H1 (cell line): ENCODE measurements at regions not wholly inside any gene's neighbourhood (a gene's known extent, or its start where the extent isn't known, plus 50 kb on each side); places are given as distances from the start of the nearest gene placed in this dataset.

Experiments
- CTCF ChIA-PET: fragments of 300-600 bp; sonication (Branson Sonifier 250); formaldehyde crosslinking; loops from one replicate; lab custom pipeline; 2021; ENCODE audit not compliant: partially characterized antibody; lab: Charles Lee
- POLR2A ChIA-PET: fragments of 300-600 bp; sonication (Branson Sonifier 250); formaldehyde crosslinking; loops from one replicate; lab custom pipeline; 2021; ENCODE audit warnings: inconsistent platforms; ENCODE audit not compliant: partially characterized antibody; lab: Charles Lee
- DNase-seq, 2 experiments: peaks; one replicate each; pipeline versions ENCODE4 v3.0.0 to v3.0.0-alpha.2; 2010 to 2022; ENCODE audit warnings: low spot score in 2 of 2, low read depth in 1 of 2, mixed read lengths in 1 of 2
- FAIRE-seq: peaks from 2 replicates; lab custom pipeline; 2011; peaks lifted over from hg19 to GRCh38; lab: Jason Lieb, UNC
- H2AFZ ChIP-seq: 2 replicates; pipeline ENCODE4 v1.8.1; 2012; ENCODE audit warnings: low read length, inconsistent platforms
- H2AK5ac ChIP-seq: 2 replicates; pipeline ENCODE4 v1.6.1; 2013; ENCODE audit warnings: low read depth, low read length
- H2BK120ac ChIP-seq: replicated peaks from 2 replicates; pipeline ENCODE3; 2013; ENCODE audit warnings: low read depth, low read length, inconsistent platforms
- H2BK12ac ChIP-seq: 2 replicates; pipeline ENCODE4 v1.6.1; 2013; ENCODE audit warnings: low read depth, low read length
- H2BK15ac ChIP-seq: 2 replicates; pipeline ENCODE4 v1.6.1; 2013; ENCODE audit warnings: low read length
- H2BK20ac ChIP-seq: 2 replicates; pipeline ENCODE4 v1.6.1; 2013; ENCODE audit warnings: low read length
- H2BK5ac ChIP-seq: 2 replicates; pipeline ENCODE4 v1.6.1; 2013; ENCODE audit warnings: low read depth, low read length
- H3K14ac ChIP-seq: 2 replicates; pipeline ENCODE4 v1.6.1; 2013; ENCODE audit warnings: inconsistent platforms; ENCODE audit not compliant: insufficient read length
- H3K18ac ChIP-seq: 2 replicates; pipeline ENCODE4 v1.6.1; 2013; ENCODE audit warnings: low read length; ENCODE audit errors: extremely low read depth
- H3K23ac ChIP-seq: 2 replicates; pipeline ENCODE4 v1.6.1; 2013; ENCODE audit warnings: inconsistent platforms; ENCODE audit not compliant: insufficient read length
- H3K23me2 ChIP-seq: 2 replicates; pipeline ENCODE4 v1.6.1; 2013; ENCODE audit warnings: low read depth, low read length
- H3K27ac ChIP-seq: 2 replicates; pipeline ENCODE4 v1.6.1; 2011; ENCODE audit warnings: low read depth, low read length, inconsistent platforms
- H3K27me3 ChIP-seq, 4 experiments: replicated peaks in 1 of 4; 1 replicate in 1 of 4; 2 replicates in 3 of 4; pipeline versions ENCODE4 v1.6.1 to v1.8.1; 2011 to 2013; ENCODE audit warnings: low read length in 3 of 4, mild to moderate bottlenecking in 3 of 4, inconsistent platforms in 2 of 4, mixed read lengths in 2 of 4, moderate library complexity in 1 of 4; ENCODE audit not compliant: control insufficient read depth in 3 of 4, insufficient read depth in 3 of 4; ENCODE audit errors: extremely low read depth in 1 of 4
- H3K36me3 ChIP-seq, 4 experiments: 2 replicates each; pipeline versions ENCODE4 v1.6.1 to v1.8.1; 2011 to 2013; ENCODE audit warnings: mild to moderate bottlenecking in 4 of 4, low read length in 3 of 4, moderate library complexity in 2 of 4, control low read depth in 1 of 4, inconsistent platforms in 1 of 4; ENCODE audit not compliant: insufficient read depth in 4 of 4, control insufficient read depth in 2 of 4
- H3K4ac ChIP-seq: replicated peaks from 2 replicates; pipeline ENCODE3; 2013; ENCODE audit warnings: low read length, low read depth, mixed read lengths, inconsistent platforms; ENCODE audit not compliant: insufficient read length
- H3K4me1 ChIP-seq, 4 experiments: replicated peaks in 1 of 4; 1 replicate in 1 of 4; 2 replicates in 3 of 4; pipeline versions ENCODE4 v1.6.1 to v1.8.1; 2011 to 2013; ENCODE audit warnings: low read length in 3 of 4, inconsistent platforms in 2 of 4, mixed read lengths in 1 of 4; ENCODE audit not compliant: insufficient read depth in 4 of 4, control insufficient read depth in 3 of 4
- H3K4me2 ChIP-seq, 2 experiments: 2 replicates each; pipeline versions ENCODE4 v1.6.1 to v1.8.1; 2011 to 2013; ENCODE audit warnings: low read depth in 2 of 2, low read length in 2 of 2, control low read depth in 1 of 2, inconsistent platforms in 1 of 2, mild to moderate bottlenecking in 1 of 2; ENCODE audit not compliant: insufficient read depth in 1 of 2
- H3K4me3 ChIP-seq, 4 experiments: fragments of 200-600, 300-600 bp in 1 of 4; sonication (generic), shearing (Covaris generic), sonication (Bioruptor Twin) in 1 of 4; 2 replicates each; pipeline versions ENCODE4 v1.5.1 to v1.8.1; 2011 to 2016; ENCODE audit warnings: low read length in 4 of 4, low read depth in 3 of 4, control low read depth in 2 of 4, inconsistent platforms in 2 of 4, mild to moderate bottlenecking in 2 of 4, mixed read lengths in 1 of 4, moderate library complexity in 1 of 4; ENCODE audit not compliant: insufficient read depth in 2 of 4; ENCODE audit errors: extremely low read depth in 1 of 4
- H3K56ac ChIP-seq: replicated peaks from 2 replicates; pipeline ENCODE3; 2013; ENCODE audit warnings: low read depth, mild to moderate bottlenecking, mixed read lengths, low read length, inconsistent platforms; ENCODE audit not compliant: insufficient read length
- H3K79me1 ChIP-seq: 2 replicates; pipeline ENCODE4 v1.6.1; 2013; ENCODE audit warnings: low read depth, low read length, control low read depth
- H3K79me2 ChIP-seq, 2 experiments: 2 replicates each; pipeline versions ENCODE4 v1.6.1 to v1.8.1; 2012 to 2013; ENCODE audit warnings: low read length in 2 of 2, mild to moderate bottlenecking in 2 of 2, inconsistent platforms in 1 of 2; ENCODE audit not compliant: insufficient read depth in 2 of 2, control insufficient read depth in 1 of 2
- H3K9ac ChIP-seq, 4 experiments: replicated peaks in 1 of 4; 1 replicate in 1 of 4; 2 replicates in 3 of 4; pipeline versions ENCODE4 v1.6.1 to v1.8.1; 2011 to 2013; ENCODE audit warnings: low read depth in 3 of 4, low read length in 3 of 4, control low read depth in 2 of 4, mild to moderate bottlenecking in 2 of 4, moderate library complexity in 2 of 4, inconsistent platforms in 1 of 4; ENCODE audit errors: extremely low read depth in 1 of 4
- H3K9me3 ChIP-seq, 2 experiments: 2 replicates each; pipeline versions ENCODE4 v1.6.1 to v1.8.1; 2012 to 2013; ENCODE audit warnings: mild to moderate bottlenecking in 2 of 2, moderate library complexity in 2 of 2, control low read depth in 1 of 2, inconsistent platforms in 1 of 2, low read depth in 1 of 2, low read length in 1 of 2, mixed read lengths in 1 of 2; ENCODE audit not compliant: insufficient read depth in 2 of 2
- H4K20me1 ChIP-seq, 2 experiments: replicated peaks in 1 of 2; 2 replicates each; pipeline versions ENCODE3 to v1.8.1; 2011 to 2013; ENCODE audit warnings: inconsistent platforms in 2 of 2, low read length in 2 of 2, mild to moderate bottlenecking in 1 of 2; ENCODE audit not compliant: insufficient read depth in 2 of 2, control insufficient read depth in 1 of 2
- H4K5ac ChIP-seq: 2 replicates; pipeline ENCODE4 v1.6.1; 2013; ENCODE audit warnings: low read length, low read depth, mixed read lengths, inconsistent platforms; ENCODE audit not compliant: insufficient read length
- H4K8ac ChIP-seq: 2 replicates; pipeline ENCODE4 v1.8.0; 2013; ENCODE audit warnings: mild to moderate bottlenecking, moderate library complexity, low read length, inconsistent platforms; ENCODE audit not compliant: insufficient read depth; ENCODE audit errors: extremely low read depth
- H4K91ac ChIP-seq: replicated peaks from 2 replicates; pipeline ENCODE3; 2013; ENCODE audit warnings: low read length, mixed read lengths, inconsistent platforms; ENCODE audit not compliant: insufficient read length
- CBX8 ChIP-seq: fragments of 300-800, 300-1000 bp; sonication (generic); IDR thresholded peaks from 2 replicates; pipeline ENCODE4 v1.7.1; 2016; ENCODE audit warnings: low read depth, low read length, borderline replicate concordance
- FOSL1 ChIP-seq: IDR thresholded peaks from 2 replicates; pipeline ENCODE4 v1.6.1; 2011; ENCODE audit warnings: mild to moderate bottlenecking, low read depth, low read length, moderate library complexity; ENCODE audit not compliant: insufficient read depth
- KDM5A ChIP-seq: fragments of 200-600 bp; IDR thresholded peaks from 2 replicates; pipeline ENCODE4 v1.7.1; 2012; ENCODE audit warnings: mild to moderate bottlenecking, low read length, inconsistent platforms, mixed read lengths
- MAFK ChIP-seq: IDR thresholded peaks from 2 replicates; pipeline ENCODE4 v1.6.1; 2012; ENCODE audit warnings: low read depth, mild to moderate bottlenecking, improper control_type of control experiment, low read length
- NRF1 ChIP-seq: IDR thresholded peaks from 2 replicates; pipeline ENCODE4 v1.6.1; 2011; ENCODE audit warnings: mild to moderate bottlenecking, low read depth, low read length, improper control_type of control experiment
- POLR2A ChIP-seq, 2 experiments: IDR thresholded peaks; 1 replicate in 1 of 2; 2 replicates in 1 of 2; pipeline ENCODE4 v1.6.1; 2011; ENCODE audit warnings: low read depth in 2 of 2, low read length in 2 of 2, mild to moderate bottlenecking in 2 of 2; ENCODE audit errors: control extremely low read depth in 1 of 2
- POU5F1 ChIP-seq: IDR thresholded peaks from 2 replicates; pipeline ENCODE4 v1.6.1; 2011; ENCODE audit warnings: low read depth, mild to moderate bottlenecking, low read length, moderate library complexity
- RBBP5 ChIP-seq: IDR thresholded peaks from 2 replicates; pipeline ENCODE4 v1.7.1; 2012; ENCODE audit warnings: low read depth, mild to moderate bottlenecking, inconsistent platforms, low read length, moderate library complexity, borderline replicate concordance
- SIX5 ChIP-seq: IDR thresholded peaks from 2 replicates; pipeline ENCODE4 v1.6.1; 2011; ENCODE audit warnings: mild to moderate bottlenecking, low read depth, low read length
- SP2 ChIP-seq: IDR thresholded peaks from 2 replicates; pipeline ENCODE4 v1.6.1; 2012; ENCODE audit warnings: mild to moderate bottlenecking, low read length, inconsistent platforms
- SRF ChIP-seq: IDR thresholded peaks from 2 replicates; pipeline ENCODE4 v1.6.1; 2011; ENCODE audit warnings: mild to moderate bottlenecking, low read depth, low read length, moderate library complexity
- SUZ12 ChIP-seq: fragments of 200-600 bp; sonication (generic); IDR thresholded peaks from 2 replicates; pipeline ENCODE4 v1.6.1; 2012; ENCODE audit warnings: mild to moderate bottlenecking, inconsistent platforms, low read length, moderate library complexity, mixed read lengths
- TAF7 ChIP-seq: optimal IDR thresholded peaks from 2 replicates; pipeline ENCODE3; 2011; ENCODE audit warnings: low read depth, mild to moderate bottlenecking, inconsistent platforms, low read length, moderate library complexity, borderline replicate concordance
- YY1 ChIP-seq: IDR thresholded peaks from 2 replicates; pipeline ENCODE4 v1.6.1; 2011; ENCODE audit warnings: low read depth, mild to moderate bottlenecking, low read length
- WGBS, 2 experiments: shearing (Covaris generic) in 1 of 2; methylation state at CpG; one replicate each; pipeline versions ENCODE4 v1.1.6 to v1.1.7; 2013 to 2015; ENCODE audit warnings: low lambda C conversion rate in 2 of 2, mixed read lengths in 2 of 2, inconsistent platforms in 1 of 2, low coverage in 1 of 2, missing lambda C conversion rate in 1 of 2; ENCODE audit not compliant: insufficient replicate concordance in 2 of 2, insufficient coverage in 1 of 2, insufficient read length in 1 of 2; ENCODE audit errors: extremely low coverage in 1 of 2, missing lambda C conversion rate in 1 of 2; 5-methylcytosine and 5-hydroxymethylcytosine counted together

DNA sequence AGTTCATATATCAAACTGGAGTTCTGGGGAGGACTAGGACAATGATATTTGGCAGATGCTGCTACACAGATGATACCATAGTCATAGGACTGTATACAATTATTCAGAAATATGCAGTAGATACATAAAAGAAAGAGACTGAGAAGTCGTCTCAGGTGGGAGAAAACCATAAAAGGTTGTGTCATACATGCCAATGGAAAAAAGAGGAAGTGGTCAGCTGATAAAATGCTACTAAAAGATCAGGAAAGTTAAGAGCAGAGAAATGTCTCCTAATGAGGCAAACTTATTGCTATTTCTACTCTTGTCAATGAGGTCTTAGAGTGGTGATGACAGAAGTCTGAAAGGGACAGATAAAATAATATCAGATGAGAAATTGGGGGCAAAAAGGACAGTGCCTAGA, 407.6 kb downstream of the COL12A1 start:
- WGBS, 2 experiments = 96% methylated on average over 1 of the region's 1 CpG; no CpG with 5 or more reads in 1 of the 2 experiments
- no peak overlapping the region for H3K9ac ChIP-seq
- H4K5ac ChIP-seq = no peak overlapping the region
- no peaks in the 10 kb centered on the region; a peak in 1 of 4 replicates for H3K9me3 ChIP-seq
- no peak overlapping the region for H3K18ac ChIP-seq
- H2BK15ac ChIP-seq = no peak overlapping the region
- ChIA-PET POLR2A (no interaction called here), CTCF (no interaction called here)
- H4K20me1 ChIP-seq = no peaks in the 10 kb centered on the region
- H2BK12ac ChIP-seq = no peak overlapping the region
- H3K4me3 ChIP-seq = no peak overlapping the region
- DNase-seq (no peak), FAIRE-seq (no peak)
- no peak overlapping the region for H3K4ac ChIP-seq
- no peaks in the 10 kb centered on the region for H3K79me2 ChIP-seq
- no peaks in the 10 kb centered on the region for H3K79me1 ChIP-seq
- H3K4me1 ChIP-seq = no peaks in the 10 kb centered on the region
- no peak overlapping the region for H3K27ac ChIP-seq
- TF ChIP-seq CBX8 (no peak), SUZ12 (no peak), SIX5 (no peak), SP2 (no peak), FOSL1 (no peak), POLR2A (IDR thresholded peaks at IDR 0.05; ENCODE audit: control extremely low read depth in 1 of 2, low read depth in 2 of 2, low read length in 2 of 2) (no peak), MAFK (no peak), RBBP5 (no peak), YY1 (no peak), NRF1 (no peak), SRF (no peak), KDM5A (no peak), TAF7 (no peak), POU5F1 (no peak)
- H2BK120ac ChIP-seq = no peak overlapping the region
- no peak overlapping the region for H2BK20ac ChIP-seq
- no peaks in the 10 kb centered on the region for H3K27me3 ChIP-seq
- H4K8ac ChIP-seq = no peak overlapping the region
- H3K23ac ChIP-seq = no peak overlapping the region
- H3K14ac ChIP-seq = no peak overlapping the region
- no peak overlapping the region for H2AK5ac ChIP-seq
- no peak overlapping the region for H2BK5ac ChIP-seq
- H2AFZ ChIP-seq = no peak overlapping the region
- H3K4me2 ChIP-seq = no peak overlapping the region
- H3K56ac ChIP-seq = no peak overlapping the region
- no peaks in the 10 kb centered on the region for H3K36me3 ChIP-seq
- H3K23me2 ChIP-seq = no peaks in the 10 kb centered on the region
- no peak overlapping the region for H4K91ac ChIP-seq
